AG04450 (cell line): ENCODE measurements at regions not wholly inside any gene's neighbourhood (a gene's known extent, or its start where the extent isn't known, plus 50 kb on each side); places are given as distances from the start of the nearest gene placed in this dataset.

Source experiments
- CTCF ChIA-PET: fragments of 300-600, 350-600 bp; formaldehyde crosslinking; extraction: SDS; loops from one replicate; lab custom pipeline; 2022; ENCODE audit warnings: antibody characterized with exemption, inconsistent platforms; lab: Charles Lee
- POLR2A ChIA-PET: fragments of 350-600 bp; formaldehyde crosslinking; extraction: SDS; loops from one replicate; lab custom pipeline; 2021; ENCODE audit warnings: antibody characterized with exemption, inconsistent platforms; lab: Yijun Ruan, JAX
- DNase-seq: peaks from one replicate; pipeline ENCODE4 v3.0.0-alpha.2; 2011; ENCODE audit warnings: low read depth, low spot score
- H3K27ac ChIP-seq: one replicate; pipeline ENCODE4 v1.5.1; 2012; ENCODE audit warnings: low read depth, low read length, control low read depth
- H3K27me3 ChIP-seq: one replicate; pipeline ENCODE4 v1.6.0; 2012; ENCODE audit warnings: low read length; ENCODE audit not compliant: control insufficient read depth, insufficient read depth
- H3K4me3 ChIP-seq: 2 replicates; pipeline ENCODE4 v1.5.1; 2011; ENCODE audit warnings: mild to moderate bottlenecking, low read depth, low read length, control low read depth
- H3K9me3 ChIP-seq: 2 replicates; pipeline ENCODE4 v1.5.1; 2012; ENCODE audit warnings: low read length; ENCODE audit not compliant: control insufficient read depth, insufficient read depth
- TF ChIP-seq, protein P1 (sequence below): IDR thresholded peaks from 2 replicates; pipeline ENCODE4 v1.5.1; 2011; ENCODE audit warnings: low read depth, low read length, control low read depth, inconsistent platforms

DNA sequence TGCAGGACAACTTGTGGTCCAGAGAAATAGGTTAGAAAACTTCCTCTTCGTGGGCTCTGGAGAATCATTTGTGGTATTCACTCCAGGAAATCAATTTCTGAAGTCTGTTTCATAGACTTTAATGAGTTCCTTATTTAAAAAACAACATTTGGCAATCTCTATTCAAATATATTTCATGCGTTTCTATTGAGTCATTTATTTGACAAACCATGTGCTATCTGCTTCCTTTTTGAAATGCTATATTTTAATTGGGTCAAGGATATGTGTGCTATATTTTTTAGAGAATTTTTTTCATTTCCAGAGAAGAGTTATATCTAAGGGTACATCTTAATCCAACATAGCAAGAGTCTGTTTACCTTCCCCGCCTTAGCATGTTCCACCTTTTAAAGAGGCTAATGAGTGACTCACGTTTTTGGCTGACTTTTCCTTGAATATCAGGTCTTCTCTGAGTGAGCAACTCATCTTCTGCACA, 252.4 kb upstream of the EGLN3 start:
- CTCF ChIA-PET, result no interaction called here
- TF ChIP-seq, protein P1, sequence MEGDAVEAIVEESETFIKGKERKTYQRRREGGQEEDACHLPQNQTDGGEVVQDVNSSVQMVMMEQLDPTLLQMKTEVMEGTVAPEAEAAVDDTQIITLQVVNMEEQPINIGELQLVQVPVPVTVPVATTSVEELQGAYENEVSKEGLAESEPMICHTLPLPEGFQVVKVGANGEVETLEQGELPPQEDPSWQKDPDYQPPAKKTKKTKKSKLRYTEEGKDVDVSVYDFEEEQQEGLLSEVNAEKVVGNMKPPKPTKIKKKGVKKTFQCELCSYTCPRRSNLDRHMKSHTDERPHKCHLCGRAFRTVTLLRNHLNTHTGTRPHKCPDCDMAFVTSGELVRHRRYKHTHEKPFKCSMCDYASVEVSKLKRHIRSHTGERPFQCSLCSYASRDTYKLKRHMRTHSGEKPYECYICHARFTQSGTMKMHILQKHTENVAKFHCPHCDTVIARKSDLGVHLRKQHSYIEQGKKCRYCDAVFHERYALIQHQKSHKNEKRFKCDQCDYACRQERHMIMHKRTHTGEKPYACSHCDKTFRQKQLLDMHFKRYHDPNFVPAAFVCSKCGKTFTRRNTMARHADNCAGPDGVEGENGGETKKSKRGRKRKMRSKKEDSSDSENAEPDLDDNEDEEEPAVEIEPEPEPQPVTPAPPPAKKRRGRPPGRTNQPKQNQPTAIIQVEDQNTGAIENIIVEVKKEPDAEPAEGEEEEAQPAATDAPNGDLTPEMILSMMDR, result no peak

DNA sequence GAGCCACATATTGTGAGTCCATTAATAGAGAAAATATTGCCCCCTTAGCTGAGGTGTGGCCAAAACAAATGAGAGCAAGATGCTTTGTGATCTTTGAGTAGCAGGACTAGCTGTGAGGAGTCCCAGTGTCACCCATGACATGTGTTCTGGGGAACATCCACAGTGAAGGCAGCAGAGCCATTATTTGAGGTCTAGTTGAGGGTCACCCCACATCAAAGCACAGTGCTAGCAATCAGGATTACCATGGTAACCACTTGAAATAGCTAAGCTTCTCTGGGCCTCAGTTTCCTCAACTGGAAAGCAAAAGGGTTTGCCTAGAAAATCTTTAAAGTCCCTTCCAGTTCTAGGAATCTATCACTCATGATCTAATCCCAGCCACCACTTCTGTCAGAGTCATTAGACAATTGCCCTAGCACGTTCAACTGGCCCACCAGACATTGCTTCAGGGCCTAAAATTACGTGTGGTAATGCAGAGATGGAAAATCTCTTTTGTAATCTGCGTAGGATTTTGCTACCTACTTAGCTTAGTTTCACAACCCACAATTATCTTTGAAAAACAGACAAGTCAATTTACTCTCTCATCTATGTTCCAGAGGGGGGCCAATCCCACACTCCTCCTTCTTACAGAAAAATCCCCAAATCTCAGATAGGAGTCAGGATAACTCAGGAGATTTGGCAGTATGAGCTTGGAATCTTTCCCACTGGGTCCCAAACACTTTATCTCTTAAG, 251.2 kb upstream of the EGLN3 start:
- TF ChIP-seq, protein P1, result no peak
- Histone ChIP-seq H3K27ac (no peak overlapping the region), H3K27me3 (no peaks in the 10 kb centered on the region), H3K4me3 (no peak overlapping the region), H3K9me3 (no peaks in the 10 kb centered on the region)
- no peak for DNase-seq
- POLR2A ChIA-PET, result no interaction called here
- CTCF ChIA-PET, result no interaction called here

More for the DNA sequence above, 252.4 kb upstream of the EGLN3 start:
- no peak overlapping the region for H3K27ac ChIP-seq
- H3K4me3 ChIP-seq, result no peak overlapping the region
- H3K9me3 ChIP-seq, result no peaks in the 10 kb centered on the region
- POLR2A ChIA-PET, result no interaction called here
- H3K27me3 ChIP-seq, result no peaks in the 10 kb centered on the region
- no peak for DNase-seq

DNA sequence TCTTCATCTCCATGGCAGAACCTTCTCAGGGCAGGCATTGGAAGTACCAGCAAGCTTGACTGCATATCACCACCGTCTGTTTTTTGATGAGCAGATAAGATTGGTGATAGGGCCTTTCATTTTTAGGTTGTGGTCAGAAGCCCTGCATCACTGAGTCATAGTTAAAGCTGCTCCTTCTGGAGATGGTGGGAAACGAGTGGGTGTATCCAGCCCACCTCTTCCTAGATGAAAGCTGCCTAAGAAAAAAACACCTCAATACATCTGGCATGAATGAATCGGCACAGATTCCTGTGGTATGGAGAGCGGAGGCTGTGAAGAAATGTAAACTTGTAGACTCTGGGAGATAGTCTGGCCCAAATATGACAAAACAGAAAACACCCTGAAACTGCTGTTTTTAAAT, 248.7 kb upstream of the EGLN3 start:
- TF ChIP-seq, protein P1, result no peak
- Histone ChIP-seq H3K27me3 (no peaks in the 10 kb centered on the region), H3K4me3 (no peak overlapping the region), H3K9me3 (no peaks in the 10 kb centered on the region), H3K27ac (no peak overlapping the region)
- ChIA-PET POLR2A (no interaction called here), CTCF (no interaction called here)
- DNase-seq, result no peak

DNA sequence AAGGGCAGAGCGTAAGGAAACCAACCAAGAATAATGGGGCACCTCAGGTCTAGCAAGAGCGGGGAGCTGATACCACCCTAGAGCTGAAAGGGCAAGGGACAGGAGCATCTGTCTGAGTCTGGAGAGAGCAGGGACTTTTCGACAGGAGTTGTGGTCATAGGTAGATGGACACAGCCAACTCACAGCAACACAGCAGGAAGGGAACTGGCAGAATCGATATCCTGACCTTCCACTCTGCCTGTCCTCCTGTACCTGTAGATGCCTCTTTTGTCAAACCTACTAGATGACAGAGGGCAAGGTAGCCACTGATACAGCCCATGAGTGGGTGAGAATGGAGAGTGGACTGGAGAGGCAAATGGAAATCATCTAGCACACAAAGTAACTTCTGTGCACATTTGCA, 247.2 kb upstream of the EGLN3 start:
- Histone ChIP-seq H3K9me3 (no peaks in the 10 kb centered on the region), H3K27me3 (no peaks in the 10 kb centered on the region), H3K27ac (no peak overlapping the region), H3K4me3 (no peak overlapping the region)
- no peak for DNase-seq
- TF ChIP-seq, protein P1, result no peak
- ChIA-PET POLR2A (no interaction called here), CTCF (no interaction called here)

DNA sequence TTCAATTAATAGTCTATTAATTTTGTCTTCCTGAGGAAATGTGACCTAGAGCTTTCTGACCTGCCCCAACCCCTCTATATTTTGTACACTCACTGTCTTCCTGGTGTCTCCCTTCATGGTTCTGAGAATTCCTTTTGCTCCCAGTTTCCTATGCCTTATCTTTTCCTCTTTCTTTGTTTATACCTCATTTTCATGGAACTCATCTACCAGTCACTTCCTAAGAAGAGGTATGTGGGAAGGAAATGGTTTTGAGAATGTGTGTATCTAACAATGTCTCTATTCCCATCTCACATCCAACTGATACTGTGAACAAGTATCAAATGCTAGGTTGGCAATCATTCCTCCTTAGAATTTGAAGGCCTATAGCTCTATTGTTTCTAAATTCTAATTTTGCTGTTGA, 245.1 kb upstream of the EGLN3 start:
- CTCF ChIA-PET, result no interaction called here

More for the DNA sequence above, 245.1 kb upstream of the EGLN3 start:
- Histone ChIP-seq H3K27me3 (no peaks in the 10 kb centered on the region), H3K4me3 (no peak overlapping the region), H3K9me3 (no peaks in the 10 kb centered on the region), H3K27ac (no peak overlapping the region)
- TF ChIP-seq, protein P1, result no peak
- POLR2A ChIA-PET, result no interaction called here
- DNase-seq, result no peak
